ENCODE measurements at regions not wholly inside any gene's neighbourhood (a gene's known extent, or its start where the extent isn't known, plus 50 kb on each side); places are given as distances from the start of the nearest gene placed in this dataset.
"Not testable (repeated sequence)": the region's sequence is repeated elsewhere in the genome, so short reads cannot be mapped to it uniquely, and the experiment has no call there.

- not testable (repeated sequence) for H3K9me3 Mint-ChIP-seq; H3K4me3 Mint-ChIP-seq; DNase-seq; H3K36me3 Mint-ChIP-seq; H3K27ac Mint-ChIP-seq; H3K27me3 Mint-ChIP-seq; H3K4me1 Mint-ChIP-seq; ATAC-seq (ENCODE audit: low read depth in 2 of 2)
Measured at GRCh38 chr16:18190179-18190578, 146.4 kb downstream of the NPIPA8 start.

- H3K9me3 Mint-ChIP-seq; ATAC-seq (ENCODE audit: low read depth in 2 of 2); DNase-seq; H3K36me3 Mint-ChIP-seq; H3K4me1 Mint-ChIP-seq; H3K27ac Mint-ChIP-seq; H3K27me3 Mint-ChIP-seq; H3K4me3 Mint-ChIP-seq: not testable (repeated sequence)
Measured at GRCh38 chr16:18184755-18185154, 151.8 kb downstream of the NPIPA8 start.

DNA sequence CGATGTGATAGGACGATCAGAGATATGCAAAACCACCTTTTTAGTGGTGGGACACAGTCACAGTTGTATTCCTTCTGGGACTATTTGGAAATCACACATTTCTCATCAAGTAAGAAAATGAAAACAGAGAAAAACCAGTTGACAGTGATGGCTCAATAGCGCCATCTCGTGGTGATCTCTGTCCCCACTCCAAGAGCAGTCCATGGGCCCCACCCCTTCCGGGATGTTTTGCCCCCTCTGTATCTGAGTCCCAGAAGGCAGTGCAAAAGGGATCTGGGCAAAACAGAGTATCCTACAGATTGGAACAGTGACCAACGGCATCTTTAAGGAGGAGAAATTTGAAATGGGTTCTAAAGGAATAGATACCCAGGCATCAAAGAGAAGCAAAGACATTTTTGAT is 155.5 kb downstream of the NPIPA8 start:
- ATAC-seq (ENCODE audit: low read depth in 2 of 2); H3K4me3 Mint-ChIP-seq; H3K4me1 Mint-ChIP-seq; H3K9me3 Mint-ChIP-seq; DNase-seq; H3K36me3 Mint-ChIP-seq; H3K27ac Mint-ChIP-seq; H3K27me3 Mint-ChIP-seq: not testable (repeated sequence)

- DNase-seq; H3K9me3 Mint-ChIP-seq; H3K36me3 Mint-ChIP-seq; ATAC-seq (ENCODE audit: low read depth in 2 of 2); H3K4me1 Mint-ChIP-seq; H3K27ac Mint-ChIP-seq; H3K4me3 Mint-ChIP-seq; H3K27me3 Mint-ChIP-seq: not testable (repeated sequence)
Measured at GRCh38 chr16:18173945-18174497, 162.5 kb downstream of the NPIPA8 start.

- not testable (repeated sequence) for H3K36me3 Mint-ChIP-seq; H3K4me3 Mint-ChIP-seq; ATAC-seq (ENCODE audit: low read depth in 2 of 2); H3K4me1 Mint-ChIP-seq; H3K27ac Mint-ChIP-seq; DNase-seq
- Mint-ChIP-seq H3K9me3 (peaks cover 4 to 22% (median 4%) of the 10 kb centered on the region in 7 donors), H3K27me3 (peaks cover 4 to 13% (median 8%) of the 10 kb centered on the region in 3 donors)
Measured at GRCh38 chr16:18162293-18162692, 174.2 kb downstream of the NPIPA8 start.

- not testable (repeated sequence) for ATAC-seq (ENCODE audit: low read depth in 2 of 2); DNase-seq; H3K4me1 Mint-ChIP-seq; H3K4me3 Mint-ChIP-seq; H3K36me3 Mint-ChIP-seq; H3K27ac Mint-ChIP-seq
- Mint-ChIP-seq H3K9me3 (peaks cover 4 to 22% (median 4%) of the 10 kb centered on the region in 7 donors), H3K27me3 (peaks cover 6 to 15% (median 8%) of the 10 kb centered on the region in 3 donors)
Measured at GRCh38 chr16:18161224-18161623, 175.3 kb downstream of the NPIPA8 start.

DNA sequence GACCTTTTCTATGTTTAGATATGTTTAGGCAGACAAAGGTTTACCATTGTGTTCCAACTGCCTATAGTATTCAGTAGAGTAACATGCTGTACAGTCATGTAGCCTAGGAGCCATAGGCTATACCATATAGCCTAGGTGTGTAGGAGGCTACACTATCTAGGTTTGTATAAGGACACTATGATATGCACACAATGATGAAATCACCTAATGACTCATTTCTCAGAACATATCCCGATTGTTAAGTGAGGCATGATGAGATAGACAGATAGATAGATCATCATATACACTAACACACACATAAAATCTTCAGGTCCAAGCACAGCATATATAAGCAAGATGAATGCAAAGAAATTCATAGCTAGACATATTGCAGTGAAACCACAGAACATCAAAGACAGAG is 177.4 kb downstream of the NPIPA8 start:
- H3K4me1 Mint-ChIP-seq; H3K27ac Mint-ChIP-seq; H3K4me3 Mint-ChIP-seq; ATAC-seq (ENCODE audit: low read depth in 2 of 2); H3K36me3 Mint-ChIP-seq; DNase-seq: not testable (repeated sequence)
- Mint-ChIP-seq H3K27me3 (peaks cover 4 to 15% (median 6%) of the 10 kb centered on the region in 3 donors), H3K9me3 (peaks cover 0 to 10% (median 4%) of the 10 kb centered on the region in 7 donors)

DNA sequence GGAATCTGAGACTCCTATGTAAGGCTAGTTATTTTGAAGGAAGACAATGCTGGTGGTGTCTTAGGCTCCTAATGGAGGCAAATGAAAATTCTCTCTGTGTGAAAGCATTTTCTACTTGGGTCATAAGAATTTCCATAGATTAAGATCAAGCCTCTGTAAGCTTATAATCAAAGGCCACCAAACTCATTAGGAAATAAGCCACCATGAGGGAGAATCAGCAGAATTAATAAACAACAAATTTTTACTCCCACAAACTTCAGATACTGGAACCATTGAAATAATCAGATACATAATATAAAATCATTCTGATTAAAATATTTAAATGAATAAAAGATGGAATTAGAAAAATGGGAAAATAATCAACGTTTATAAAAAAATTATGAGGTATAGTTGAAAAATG is 178.7 kb downstream of the NPIPA8 start:
- DNase-seq; ATAC-seq (ENCODE audit: low read depth in 2 of 2); H3K36me3 Mint-ChIP-seq; H3K4me1 Mint-ChIP-seq; H3K27ac Mint-ChIP-seq; H3K4me3 Mint-ChIP-seq: not testable (repeated sequence)
- H3K9me3 Mint-ChIP-seq = peaks cover 0 to 10% (median 4%) of the 10 kb centered on the region in 7 donors
- peaks cover 4 to 15% (median 6%) of the 10 kb centered on the region in 3 donors for H3K27me3 Mint-ChIP-seq

GRCh38 chr16:18152832-18153231 is 183.7 kb downstream of the NPIPA8 start:
- not testable (repeated sequence) for H3K4me3 Mint-ChIP-seq; H3K9me3 Mint-ChIP-seq; H3K27me3 Mint-ChIP-seq; H3K27ac Mint-ChIP-seq; H3K4me1 Mint-ChIP-seq; H3K36me3 Mint-ChIP-seq; ATAC-seq (ENCODE audit: low read depth in 2 of 2); DNase-seq

- not testable (repeated sequence) for H3K36me3 Mint-ChIP-seq; H3K9me3 Mint-ChIP-seq; ATAC-seq (ENCODE audit: low read depth in 2 of 2); H3K4me1 Mint-ChIP-seq; DNase-seq; H3K4me3 Mint-ChIP-seq; H3K27ac Mint-ChIP-seq; H3K27me3 Mint-ChIP-seq
Measured at GRCh38 chr16:18148132-18148531, 188.4 kb downstream of the NPIPA8 start.

- H3K9me3 Mint-ChIP-seq; H3K4me3 Mint-ChIP-seq; DNase-seq; H3K27me3 Mint-ChIP-seq; ATAC-seq (ENCODE audit: low read depth in 2 of 2); H3K27ac Mint-ChIP-seq; H3K36me3 Mint-ChIP-seq; H3K4me1 Mint-ChIP-seq: not testable (repeated sequence)
Measured at GRCh38 chr16:18146601-18147142, 189.9 kb downstream of the NPIPA8 start.

GRCh38 chr16:18142066-18142465 is 194.5 kb downstream of the NPIPA8 start:
- H3K27ac Mint-ChIP-seq; DNase-seq; H3K9me3 Mint-ChIP-seq; H3K4me1 Mint-ChIP-seq; H3K27me3 Mint-ChIP-seq; ATAC-seq (ENCODE audit: low read depth in 2 of 2); H3K4me3 Mint-ChIP-seq; H3K36me3 Mint-ChIP-seq: not testable (repeated sequence)

GRCh38 chr16:18136288-18136687 is 200.2 kb downstream of the NPIPA8 start:
- not testable (repeated sequence) for H3K27me3 Mint-ChIP-seq; H3K27ac Mint-ChIP-seq; H3K4me3 Mint-ChIP-seq; H3K9me3 Mint-ChIP-seq; H3K4me1 Mint-ChIP-seq; H3K36me3 Mint-ChIP-seq; DNase-seq; ATAC-seq (ENCODE audit: low read depth in 2 of 2)

- H3K4me3 Mint-ChIP-seq; DNase-seq; H3K36me3 Mint-ChIP-seq; H3K27ac Mint-ChIP-seq; ATAC-seq (ENCODE audit: low read depth in 2 of 2); H3K9me3 Mint-ChIP-seq; H3K27me3 Mint-ChIP-seq; H3K4me1 Mint-ChIP-seq: not testable (repeated sequence)
Measured at GRCh38 chr16:18135024-18135423, 201.5 kb downstream of the NPIPA8 start.

DNA sequence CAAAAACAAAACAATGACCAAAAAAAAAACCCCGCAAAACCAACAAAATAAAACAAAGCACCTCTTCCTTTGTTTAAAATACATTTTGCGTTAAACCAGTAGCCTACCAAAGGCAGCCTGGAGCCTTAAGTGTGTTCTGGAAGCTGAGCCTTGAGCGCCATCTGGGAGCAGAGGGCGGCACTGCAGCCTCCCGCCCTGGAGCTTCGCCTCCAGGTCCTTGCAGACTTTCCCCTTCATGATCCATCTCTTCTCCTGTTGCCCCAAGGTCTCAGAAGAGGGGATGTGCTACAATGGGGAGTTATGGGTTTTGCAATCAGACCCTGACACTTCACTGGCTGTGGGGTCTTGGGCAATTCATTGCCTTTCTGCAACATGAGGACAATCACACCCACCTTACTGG is 204.9 kb downstream of the NPIPA8 start:
- H3K27me3 Mint-ChIP-seq, H3K4me3 Mint-ChIP-seq, DNase-seq, H3K36me3 Mint-ChIP-seq, H3K27ac Mint-ChIP-seq, H3K4me1 Mint-ChIP-seq, H3K9me3 Mint-ChIP-seq: not testable (repeated sequence)
- peak in 1 of 2 donors; percentile 48 for ATAC-seq (ENCODE audit: low read depth in 2 of 2)
